Glutamatergic neuron (in vitro differentiated cells): ENCODE measurements at regions not wholly inside any gene's neighbourhood (a gene's known extent, or its start where the extent isn't known, plus 50 kb on each side); places are given as distances from the start of the nearest gene placed in this dataset.

ENCODE experiments used
- DNase-seq: peaks from one replicate; pipeline ENCODE4 v3.0.0; 2022
- H3K27ac Mint-ChIP-seq: one replicate; pipeline ENCODE4 v1.8.0; 2020; ENCODE audit warnings: mild to moderate bottlenecking, mixed read lengths, inconsistent platforms; ENCODE audit not compliant: unreplicated experiment
- H3K27me3 Mint-ChIP-seq: one replicate; pipeline ENCODE4 v1.8.0; 2020; ENCODE audit warnings: mild to moderate bottlenecking, moderate library complexity, mixed read lengths, inconsistent platforms; ENCODE audit not compliant: unreplicated experiment
- H3K36me3 Mint-ChIP-seq: one replicate; pipeline ENCODE4 v1.8.0; 2020; ENCODE audit warnings: mild to moderate bottlenecking, mixed read lengths, inconsistent platforms; ENCODE audit not compliant: unreplicated experiment
- H3K4me1 Mint-ChIP-seq: one replicate; pipeline ENCODE4 v1.8.0; 2020; ENCODE audit warnings: mild to moderate bottlenecking, low read depth, mixed read lengths, inconsistent platforms; ENCODE audit not compliant: unreplicated experiment
- H3K4me3 Mint-ChIP-seq: one replicate; pipeline ENCODE4 v1.8.0; 2020; ENCODE audit warnings: mild to moderate bottlenecking, mixed read lengths, inconsistent platforms; ENCODE audit not compliant: unreplicated experiment
- H3K9me3 Mint-ChIP-seq: one replicate; pipeline ENCODE4 v1.8.0; 2020; ENCODE audit warnings: mild to moderate bottlenecking, moderate library complexity, mixed read lengths, inconsistent platforms; ENCODE audit not compliant: unreplicated experiment
- TF ChIP-seq, protein P1 (sequence below): fragments of 200-600 bp; sonication (generic); IDR thresholded peaks from one replicate; pipeline ENCODE4 v1.5.0; 2021; ENCODE audit not compliant: partially characterized antibody, unreplicated experiment

DNA sequence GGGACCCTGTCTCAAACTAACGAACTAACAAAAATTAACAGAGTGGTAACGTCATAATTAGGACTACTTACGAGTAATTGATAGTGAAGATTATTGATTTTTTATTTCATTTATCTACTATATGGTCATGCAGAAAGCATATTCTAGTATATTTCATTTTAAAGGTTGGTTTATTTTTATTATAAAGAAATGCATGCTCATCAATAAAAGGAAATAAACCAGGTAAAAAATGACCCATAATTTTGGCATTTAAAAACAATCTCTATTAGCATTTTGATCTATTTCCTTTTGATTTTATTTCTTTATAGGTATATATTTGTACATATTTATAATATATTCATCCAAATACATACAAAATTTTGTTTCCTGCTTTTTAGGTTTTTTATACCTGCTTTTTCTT is 401.4 kb upstream of the ID4 start:
- no peak overlapping the region for H3K4me3 Mint-ChIP-seq
- no peak overlapping the region for H3K27ac Mint-ChIP-seq
- H3K36me3 Mint-ChIP-seq: no peaks in the 10 kb centered on the region
- no peak for DNase-seq
- H3K27me3 Mint-ChIP-seq: no peaks in the 10 kb centered on the region
- H3K9me3 Mint-ChIP-seq: no peaks in the 10 kb centered on the region
- TF ChIP-seq, protein P1, sequence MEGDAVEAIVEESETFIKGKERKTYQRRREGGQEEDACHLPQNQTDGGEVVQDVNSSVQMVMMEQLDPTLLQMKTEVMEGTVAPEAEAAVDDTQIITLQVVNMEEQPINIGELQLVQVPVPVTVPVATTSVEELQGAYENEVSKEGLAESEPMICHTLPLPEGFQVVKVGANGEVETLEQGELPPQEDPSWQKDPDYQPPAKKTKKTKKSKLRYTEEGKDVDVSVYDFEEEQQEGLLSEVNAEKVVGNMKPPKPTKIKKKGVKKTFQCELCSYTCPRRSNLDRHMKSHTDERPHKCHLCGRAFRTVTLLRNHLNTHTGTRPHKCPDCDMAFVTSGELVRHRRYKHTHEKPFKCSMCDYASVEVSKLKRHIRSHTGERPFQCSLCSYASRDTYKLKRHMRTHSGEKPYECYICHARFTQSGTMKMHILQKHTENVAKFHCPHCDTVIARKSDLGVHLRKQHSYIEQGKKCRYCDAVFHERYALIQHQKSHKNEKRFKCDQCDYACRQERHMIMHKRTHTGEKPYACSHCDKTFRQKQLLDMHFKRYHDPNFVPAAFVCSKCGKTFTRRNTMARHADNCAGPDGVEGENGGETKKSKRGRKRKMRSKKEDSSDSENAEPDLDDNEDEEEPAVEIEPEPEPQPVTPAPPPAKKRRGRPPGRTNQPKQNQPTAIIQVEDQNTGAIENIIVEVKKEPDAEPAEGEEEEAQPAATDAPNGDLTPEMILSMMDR: no peak
- H3K4me1 Mint-ChIP-seq: no peaks in the 10 kb centered on the region

DNA sequence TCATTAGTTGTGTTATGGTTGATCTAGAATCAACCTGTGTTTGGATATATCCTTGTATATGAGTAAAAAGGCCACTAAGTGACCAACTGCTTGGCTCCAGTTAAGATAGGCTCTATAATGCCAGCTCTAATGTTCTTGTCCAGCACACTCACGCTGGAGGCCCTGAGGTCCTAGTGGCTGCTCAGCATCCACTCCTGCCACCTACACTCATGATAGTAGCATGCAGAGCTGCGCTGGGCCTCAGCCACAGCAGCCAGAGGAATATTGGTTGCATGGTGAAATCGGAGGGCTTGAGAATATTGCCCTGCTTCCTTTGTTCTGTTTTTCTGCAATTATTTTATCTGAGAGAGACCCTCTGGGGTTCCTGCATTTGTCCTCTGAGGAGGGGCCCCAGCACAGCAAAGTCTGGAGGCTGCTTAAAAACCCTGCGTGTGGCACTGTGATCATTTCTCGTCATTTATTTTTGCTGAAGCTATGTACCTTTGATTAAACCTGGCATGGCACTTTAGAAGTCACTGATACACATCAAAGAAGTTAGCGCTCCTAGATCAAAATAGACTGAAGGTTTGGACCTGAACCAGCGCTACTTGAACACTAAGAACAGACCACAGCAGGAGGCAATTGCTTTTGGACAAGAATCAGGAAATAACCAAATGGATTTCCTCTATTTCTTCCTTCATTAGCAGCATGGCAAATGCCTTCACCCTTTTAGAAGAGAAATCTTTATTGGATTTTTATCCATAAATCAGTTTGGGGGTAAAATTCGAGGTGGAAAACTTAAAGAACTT is 398.4 kb upstream of the ID4 start:
- no peaks in the 10 kb centered on the region for H3K36me3 Mint-ChIP-seq
- TF ChIP-seq, protein P1: no peak
- no peaks in the 10 kb centered on the region for H3K4me1 Mint-ChIP-seq
- no peak overlapping the region for H3K27ac Mint-ChIP-seq
- H3K4me3 Mint-ChIP-seq: no peak overlapping the region
- no peak for DNase-seq
- no peaks in the 10 kb centered on the region for H3K27me3 Mint-ChIP-seq
- H3K9me3 Mint-ChIP-seq: no peaks in the 10 kb centered on the region

DNA sequence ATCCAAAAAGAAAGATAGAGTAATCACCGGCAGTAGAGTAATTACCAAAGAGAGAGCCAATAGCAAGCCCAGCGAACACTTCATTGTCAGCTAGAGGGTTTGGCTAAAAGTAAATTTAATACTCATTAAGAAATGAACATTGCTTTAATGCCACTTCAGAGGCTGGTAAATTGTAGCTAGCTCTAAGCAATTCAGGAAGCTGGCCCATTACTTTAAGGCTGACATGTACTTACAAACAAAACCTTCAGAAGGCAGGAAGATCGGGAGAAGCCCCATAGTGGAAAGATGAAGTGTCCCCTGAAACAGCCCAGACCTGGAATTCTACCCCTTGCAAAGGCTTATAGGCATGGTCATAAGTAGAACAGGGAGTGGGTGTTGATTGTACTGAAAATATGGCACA is 396.6 kb upstream of the ID4 start:
- H3K4me1 Mint-ChIP-seq: no peaks in the 10 kb centered on the region
- H3K9me3 Mint-ChIP-seq: no peaks in the 10 kb centered on the region
- H3K27me3 Mint-ChIP-seq: no peaks in the 10 kb centered on the region
- no peaks in the 10 kb centered on the region for H3K36me3 Mint-ChIP-seq
- H3K4me3 Mint-ChIP-seq: no peak overlapping the region
- TF ChIP-seq, protein P1: no peak
- H3K27ac Mint-ChIP-seq: no peak overlapping the region
- DNase-seq: no peak

DNA sequence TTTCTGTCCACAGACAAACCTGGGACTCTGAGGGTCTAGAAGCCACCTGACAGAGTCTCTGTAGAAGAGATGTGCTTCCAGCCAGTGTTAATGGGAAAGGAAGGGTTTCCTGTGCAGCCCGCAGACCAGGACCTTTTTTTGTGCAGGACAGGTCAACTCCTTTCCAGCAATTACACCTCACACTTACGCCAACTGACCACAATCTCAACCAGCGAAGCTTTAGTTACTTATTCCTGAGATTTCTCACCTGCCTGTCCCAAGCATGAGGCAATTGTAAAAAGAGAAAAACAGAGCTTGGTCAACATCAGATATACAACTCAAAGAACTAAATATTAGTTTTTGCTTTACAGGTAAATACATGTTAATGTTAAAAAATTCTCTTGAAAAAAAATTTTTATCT is 393.8 kb upstream of the ID4 start:
- H3K4me3 Mint-ChIP-seq: no peak overlapping the region
- DNase-seq: no peak
- TF ChIP-seq, protein P1: no peak
- H3K27me3 Mint-ChIP-seq: no peaks in the 10 kb centered on the region
- H3K4me1 Mint-ChIP-seq: no peaks in the 10 kb centered on the region
- no peaks in the 10 kb centered on the region for H3K36me3 Mint-ChIP-seq
- peaks cover 3% of the 10 kb centered on the region for H3K9me3 Mint-ChIP-seq
- H3K27ac Mint-ChIP-seq: no peak overlapping the region

DNA sequence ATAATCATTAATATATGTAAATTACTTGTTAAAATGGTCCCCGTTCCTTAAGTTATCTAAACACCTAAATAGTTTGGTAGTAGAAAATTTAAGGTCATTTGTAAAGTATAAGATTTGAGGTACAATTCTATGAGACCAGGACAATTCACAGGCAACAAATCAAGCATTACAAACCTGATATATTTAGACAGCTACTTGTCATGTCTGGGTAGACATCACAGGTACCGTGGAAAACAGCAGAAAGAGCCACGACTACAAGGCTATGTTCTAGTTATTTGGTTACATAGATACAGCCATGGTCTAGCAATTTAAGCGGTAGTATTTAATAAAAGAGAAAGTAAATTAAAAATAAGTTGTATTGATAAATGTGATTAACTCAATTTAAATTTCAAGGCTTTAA is 393.1 kb upstream of the ID4 start:
- Mint-ChIP-seq H3K27me3 (no peaks in the 10 kb centered on the region), H3K9me3 (peaks cover 3% of the 10 kb centered on the region), H3K4me3 (no peak overlapping the region), H3K36me3 (no peaks in the 10 kb centered on the region), H3K27ac (no peak overlapping the region), H3K4me1 (no peaks in the 10 kb centered on the region)
- TF ChIP-seq, protein P1: no peak
- no peak for DNase-seq
